ENCODE measurements at regions not wholly inside any gene's neighbourhood (a gene's known extent, or its start where the extent isn't known, plus 50 kb on each side); places are given as distances from the start of the nearest gene placed in this dataset.

- no peak for DNase-seq
These were observed 204.8 kb upstream of the MEF2C start for GRCh38 chr5:89087551-89088318.

- DNase-seq: no peak
These were observed 204.1 kb upstream of the MEF2C start for GRCh38 chr5:89087128-89087527.

GRCh38 chr5:89086390-89087086 is 203.6 kb upstream of the MEF2C start:
- DNase-seq: no peak

GRCh38 chr5:89083791-89084190 is 200.8 kb upstream of the MEF2C start:
- no peak for DNase-seq

- no peak for DNase-seq
These were observed 198.4 kb upstream of the MEF2C start for GRCh38 chr5:89081360-89081759.

GRCh38 chr5:89080467-89081116 is 197.6 kb upstream of the MEF2C start:
- no peak for DNase-seq

- DNase-seq: no peak
These were observed 190.1 kb upstream of the MEF2C start for GRCh38 chr5:89072842-89073672.

- DNase-seq: no peak
These were observed 189.0 kb upstream of the MEF2C start for GRCh38 chr5:89071941-89072331.

- no peak for DNase-seq
These were observed 188.3 kb upstream of the MEF2C start for GRCh38 chr5:89071101-89071940.

GRCh38 chr5:89069591-89069990 is 186.6 kb upstream of the MEF2C start:
- DNase-seq: no peak

GRCh38 chr5:89067362-89067761 is 184.4 kb upstream of the MEF2C start:
- no peak for DNase-seq

- no peak for DNase-seq
These were observed 182.9 kb upstream of the MEF2C start for GRCh38 chr5:89065919-89066318.

- DNase-seq: no peak
These were observed 181.8 kb upstream of the MEF2C start for GRCh38 chr5:89064736-89065135.

- DNase-seq: no peak
These were observed 181.1 kb upstream of the MEF2C start for GRCh38 chr5:89064054-89064453.

- DNase-seq: no peak
These were observed 177.8 kb upstream of the MEF2C start for GRCh38 chr5:89060768-89061167.

GRCh38 chr5:89059274-89059673 is 176.3 kb upstream of the MEF2C start:
- no peak for DNase-seq

GRCh38 chr5:89055695-89056085 is 172.7 kb upstream of the MEF2C start:
- no peak for DNase-seq

- no peak for DNase-seq
These were observed 172.2 kb upstream of the MEF2C start for GRCh38 chr5:89055015-89055694.

- DNase-seq: peak; percentile 46
These were observed 170.6 kb upstream of the MEF2C start for GRCh38 chr5:89053547-89053946.

- DNase-seq: peak; percentile 2
These were observed 167.1 kb upstream of the MEF2C start for GRCh38 chr5:89050062-89050461.

GRCh38 chr5:89047571-89047970 is 164.6 kb upstream of the MEF2C start:
- DNase-seq: no peak

- no peak for DNase-seq
These were observed 162.2 kb upstream of the MEF2C start for GRCh38 chr5:89045216-89045615.
